ENCODE measurements at regions not wholly inside any gene's neighbourhood (a gene's known extent, or its start where the extent isn't known, plus 50 kb on each side); places are given as distances from the start of the nearest gene placed in this dataset.

- TF ChIP-seq, protein P1, sequence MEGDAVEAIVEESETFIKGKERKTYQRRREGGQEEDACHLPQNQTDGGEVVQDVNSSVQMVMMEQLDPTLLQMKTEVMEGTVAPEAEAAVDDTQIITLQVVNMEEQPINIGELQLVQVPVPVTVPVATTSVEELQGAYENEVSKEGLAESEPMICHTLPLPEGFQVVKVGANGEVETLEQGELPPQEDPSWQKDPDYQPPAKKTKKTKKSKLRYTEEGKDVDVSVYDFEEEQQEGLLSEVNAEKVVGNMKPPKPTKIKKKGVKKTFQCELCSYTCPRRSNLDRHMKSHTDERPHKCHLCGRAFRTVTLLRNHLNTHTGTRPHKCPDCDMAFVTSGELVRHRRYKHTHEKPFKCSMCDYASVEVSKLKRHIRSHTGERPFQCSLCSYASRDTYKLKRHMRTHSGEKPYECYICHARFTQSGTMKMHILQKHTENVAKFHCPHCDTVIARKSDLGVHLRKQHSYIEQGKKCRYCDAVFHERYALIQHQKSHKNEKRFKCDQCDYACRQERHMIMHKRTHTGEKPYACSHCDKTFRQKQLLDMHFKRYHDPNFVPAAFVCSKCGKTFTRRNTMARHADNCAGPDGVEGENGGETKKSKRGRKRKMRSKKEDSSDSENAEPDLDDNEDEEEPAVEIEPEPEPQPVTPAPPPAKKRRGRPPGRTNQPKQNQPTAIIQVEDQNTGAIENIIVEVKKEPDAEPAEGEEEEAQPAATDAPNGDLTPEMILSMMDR (IDR thresholded peaks at IDR 0.05; ENCODE audit: low read depth, low read length, poor library complexity, severe bottlenecking), result no peak
- no peak for TF ChIP-seq EZH2phosphoT487 (IDR thresholded peaks at IDR 0.05; ENCODE audit: borderline replicate concordance, low read length)
Observed at GRCh38 chr3:137325934-137326333, 368.2 kb downstream of the IL20RB start.

All from DOHH2 (cell line).